ENCODE measurements at regions not wholly inside any gene's neighbourhood (a gene's known extent, or its start where the extent isn't known, plus 50 kb on each side); places are given as distances from the start of the nearest gene placed in this dataset.

DNA sequence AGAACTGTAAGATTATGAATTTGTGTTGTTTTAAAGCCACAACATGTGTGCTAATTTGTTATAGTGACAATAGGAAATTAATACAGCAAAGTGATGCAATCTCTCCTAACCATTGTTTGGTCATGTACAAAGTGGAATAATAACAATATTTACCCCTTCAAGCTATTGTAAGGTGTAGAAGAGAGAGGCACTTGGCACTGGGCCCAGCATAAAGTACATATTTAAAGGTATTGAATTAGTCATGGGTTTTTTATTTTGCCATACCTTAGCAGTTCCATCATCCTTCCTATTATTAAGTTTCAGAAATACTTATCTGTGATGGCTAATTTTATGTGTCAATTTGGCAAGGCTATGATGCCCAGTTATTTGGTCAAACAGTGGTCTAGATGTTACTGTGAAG lies 322.4 kb upstream of the TSHZ2 start:
- Histone ChIP-seq H3K9me3 (ENCODE audit: control insufficient read depth, insufficient read depth, low read length) (no peaks in the 10 kb centered on the region; the same call in 1 of the 2 replicates), H3K23ac (ENCODE audit: low read depth, low read length) (no peak overlapping the region), H2BK5ac (ENCODE audit: low read depth, low read length, poor library complexity, severe bottlenecking) (no peak overlapping the region), H3K4me1 (ENCODE audit: control insufficient read depth, insufficient read depth, low read length) (no peaks in the 10 kb centered on the region), H3K36me3 (ENCODE audit: control insufficient read depth, insufficient read depth, low read length) (no peaks in the 10 kb centered on the region), H3K9me1 (ENCODE audit: insufficient read depth, low read length) (no peaks in the 10 kb centered on the region), H3K4me3 (ENCODE audit: insufficient read depth, low read depth, low read length) (no peak overlapping the region), H3K4ac (ENCODE audit: low read depth, low read length) (no peak overlapping the region), H3K27me3 (ENCODE audit: control insufficient read depth, insufficient read depth, low read length) (no peaks in the 10 kb centered on the region), H2BK15ac (ENCODE audit: low read depth, low read length) (no peak overlapping the region), H3K9ac (ENCODE audit: low read depth, low read length) (no peak overlapping the region), H3K18ac (ENCODE audit: low read depth, low read length) (no peak overlapping the region), H3K79me1 (ENCODE audit: low read depth in 1 of 2, low read length in 2 of 2) (no peaks in the 10 kb centered on the region), H2AFZ (replicated peaks; ENCODE audit: low read length, poor library complexity) (no peak overlapping the region), H2AK5ac (ENCODE audit: low read depth, low read length) (no peak overlapping the region), H4K8ac (ENCODE audit: low read depth in 2 of 2, low read length in 2 of 2) (no peak overlapping the region), H4K20me1 (ENCODE audit: insufficient read depth, low read length) (no peaks in the 10 kb centered on the region), H4K5ac (ENCODE audit: low read depth, low read length) (no peak overlapping the region), H3K4me2 (ENCODE audit: low read depth, low read length) (no peak overlapping the region), H2BK20ac (ENCODE audit: low read depth, low read length) (no peak overlapping the region), H3K56ac (ENCODE audit: extremely low read depth, insufficient read depth, low read length) (no peak overlapping the region), H2BK120ac (ENCODE audit: low read depth, low read length) (no peak overlapping the region), H2AK9ac (replicated peaks; ENCODE audit: low read depth, low read length, poor library complexity) (no peak overlapping the region), H4K91ac (ENCODE audit: insufficient read depth, low read depth, low read length) (no peak overlapping the region), H3K27ac (ENCODE audit: insufficient read depth, low read length) (no peak overlapping the region), H3K14ac (replicated peaks; ENCODE audit: low read depth, low read length) (no peak overlapping the region)
- TF ChIP-seq CEBPB (IDR thresholded peaks at IDR 0.05; ENCODE audit: low read depth, low read length), result 0 out of 2 replicates have a peak, but pooled peaks have one; percentile 38
- no peak for TF ChIP-seq SMC3 (IDR thresholded peaks at IDR 0.05; ENCODE audit: low read depth, low read length)
- ChIA-PET POLR2A (ENCODE audit: unreplicated experiment) (no interaction called here), CTCF (no interaction called here)
- intact Hi-C loops (cut with micrococcal nuclease), result no loop called here
- BruUV-seq (replicated peaks), result no TSS peak
- ATAC-seq (ENCODE audit: low read depth) (no peak), DNase-seq (no peak)
- dilution Hi-C loops (cut with HindIII; ENCODE audit: low sequenced_read_pairs, unreplicated experiment), result no loop called here
- in situ Hi-C loops (cut with MboI; ENCODE audit: low sequenced_read_pairs), result no loop called here

Data from IMR-90 (cell line).